DND-41 (cell line): ENCODE measurements at regions not wholly inside any gene's neighbourhood (a gene's known extent, or its start where the extent isn't known, plus 50 kb on each side); places are given as distances from the start of the nearest gene placed in this dataset.

Experiments
- ATAC-seq: fragments of 200-7000 bp; cut with Tn5 transposase; 3 replicates; pipeline ENCODE4 v1.9.1; 2021; ENCODE audit warnings: low read depth; ENCODE audit not compliant: insufficient read depth
- DNase-seq: peaks from one replicate; pipeline ENCODE4 v3.0.0-alpha.2; 2020
- H2AFZ ChIP-seq: 2 replicates; pipeline ENCODE4 v1.6.0; 2012; ENCODE audit warnings: low read depth, low read length
- H3K27ac ChIP-seq: 2 replicates; pipeline ENCODE4 v1.5.1; 2012; ENCODE audit warnings: low read length, inconsistent platforms
- H3K27me3 ChIP-seq: fragments of 200-600 bp; sonication (generic); 2 replicates; pipeline ENCODE4 v1.6.0; 2012; ENCODE audit warnings: low read length, mild to moderate bottlenecking, inconsistent platforms; ENCODE audit not compliant: insufficient read depth, poor library complexity
- H3K36me3 ChIP-seq: 2 replicates; pipeline ENCODE4 v1.5.1; 2012; ENCODE audit warnings: low read length, inconsistent platforms; ENCODE audit not compliant: insufficient read depth
- H3K4me1 ChIP-seq: 2 replicates; pipeline ENCODE4 v1.5.1; 2012; ENCODE audit warnings: mild to moderate bottlenecking, low read length; ENCODE audit not compliant: insufficient read depth
- H3K4me2 ChIP-seq: 2 replicates; pipeline ENCODE4 v1.6.0; 2012; ENCODE audit warnings: mild to moderate bottlenecking, moderate library complexity, low read length, inconsistent platforms; ENCODE audit not compliant: insufficient read depth
- H3K4me3 ChIP-seq, 2 experiments: fragments of 200-600 bp in 1 of 2; shearing (Covaris generic) in 1 of 2; 2 replicates each; pipeline ENCODE4 v1.5.1; 2012 to 2016; ENCODE audit warnings: inconsistent platforms in 2 of 2, low read length in 2 of 2, mild to moderate bottlenecking in 2 of 2, low read depth in 1 of 2, moderate library complexity in 1 of 2
- H3K79me2 ChIP-seq: 2 replicates; pipeline ENCODE4 v1.6.0; 2012; ENCODE audit warnings: low read length, inconsistent platforms; ENCODE audit not compliant: insufficient read depth
- H3K9ac ChIP-seq: 2 replicates; pipeline ENCODE4 v1.6.0; 2012; ENCODE audit warnings: low read depth, mild to moderate bottlenecking, inconsistent platforms, low read length, moderate library complexity
- H3K9me3 ChIP-seq: 2 replicates; pipeline ENCODE4 v1.5.1; 2012; ENCODE audit warnings: low read length, moderate library complexity, mild to moderate bottlenecking, inconsistent platforms; ENCODE audit not compliant: insufficient read depth, severe bottlenecking
- H4K20me1 ChIP-seq: 2 replicates; pipeline ENCODE4 v1.6.0; 2012; ENCODE audit warnings: low read length; ENCODE audit not compliant: insufficient read depth
- EZH2 ChIP-seq: IDR thresholded peaks from 3 replicates; pipeline ENCODE4 v1.6.1; 2012; ENCODE audit warnings: borderline replicate concordance, low read depth, mild to moderate bottlenecking, moderate library complexity, low read length, inconsistent platforms; ENCODE audit not compliant: severe bottlenecking
- TF ChIP-seq, protein P1 (sequence below): IDR thresholded peaks from 2 replicates; pipeline ENCODE4 v1.5.1; 2012; ENCODE audit warnings: borderline replicate concordance, low read length, moderate library complexity, mild to moderate bottlenecking; ENCODE audit not compliant: poor library complexity, severe bottlenecking; ENCODE audit errors: extremely low read depth

DNA sequence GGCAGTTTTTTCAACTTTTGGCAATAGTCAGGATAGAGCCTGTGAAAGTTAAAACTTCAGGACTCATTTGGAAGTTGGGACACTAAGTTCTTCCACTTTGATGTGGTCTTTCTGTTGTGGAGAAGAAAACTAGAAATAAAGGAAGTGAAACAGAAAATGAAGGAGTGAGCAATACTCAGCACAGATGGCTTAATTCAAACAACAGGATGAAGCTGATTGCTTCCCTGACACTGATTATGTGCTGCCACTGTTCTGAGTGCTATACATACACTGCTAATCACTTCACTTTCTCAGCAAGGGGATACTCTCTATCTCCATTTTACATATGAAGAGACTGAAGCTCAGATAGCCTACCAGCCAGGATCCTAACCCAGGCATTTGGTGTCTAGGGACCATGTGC lies 235.1 kb upstream of the CPEB2 start:
- Histone ChIP-seq H3K4me2 (no peak overlapping the region), H2AFZ (no peak overlapping the region), H3K9ac (no peak overlapping the region), H3K36me3 (no peaks in the 10 kb centered on the region), H3K79me2 (no peaks in the 10 kb centered on the region), H3K4me1 (no peaks in the 10 kb centered on the region), H3K27me3 (no peaks in the 10 kb centered on the region), H3K27ac (no peak overlapping the region), H3K9me3 (no peaks in the 10 kb centered on the region), H3K4me3 (no peak overlapping the region), H4K20me1 (no peaks in the 10 kb centered on the region)
- DNase-seq = no peak
- TF ChIP-seq, protein P1, sequence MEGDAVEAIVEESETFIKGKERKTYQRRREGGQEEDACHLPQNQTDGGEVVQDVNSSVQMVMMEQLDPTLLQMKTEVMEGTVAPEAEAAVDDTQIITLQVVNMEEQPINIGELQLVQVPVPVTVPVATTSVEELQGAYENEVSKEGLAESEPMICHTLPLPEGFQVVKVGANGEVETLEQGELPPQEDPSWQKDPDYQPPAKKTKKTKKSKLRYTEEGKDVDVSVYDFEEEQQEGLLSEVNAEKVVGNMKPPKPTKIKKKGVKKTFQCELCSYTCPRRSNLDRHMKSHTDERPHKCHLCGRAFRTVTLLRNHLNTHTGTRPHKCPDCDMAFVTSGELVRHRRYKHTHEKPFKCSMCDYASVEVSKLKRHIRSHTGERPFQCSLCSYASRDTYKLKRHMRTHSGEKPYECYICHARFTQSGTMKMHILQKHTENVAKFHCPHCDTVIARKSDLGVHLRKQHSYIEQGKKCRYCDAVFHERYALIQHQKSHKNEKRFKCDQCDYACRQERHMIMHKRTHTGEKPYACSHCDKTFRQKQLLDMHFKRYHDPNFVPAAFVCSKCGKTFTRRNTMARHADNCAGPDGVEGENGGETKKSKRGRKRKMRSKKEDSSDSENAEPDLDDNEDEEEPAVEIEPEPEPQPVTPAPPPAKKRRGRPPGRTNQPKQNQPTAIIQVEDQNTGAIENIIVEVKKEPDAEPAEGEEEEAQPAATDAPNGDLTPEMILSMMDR = no peak
- no peak for TF ChIP-seq EZH2
- no peak for ATAC-seq

GRCh38 chr4:14768449-14768848 lies 233.8 kb upstream of the CPEB2 start:
- no peak overlapping the region for H3K9ac ChIP-seq
- DNase-seq (no peak), ATAC-seq (no peak)
- no peak overlapping the region for H2AFZ ChIP-seq
- no peaks in the 10 kb centered on the region for H4K20me1 ChIP-seq
- no peaks in the 10 kb centered on the region for H3K27me3 ChIP-seq
- no peak overlapping the region for H3K4me2 ChIP-seq
- H3K4me1 ChIP-seq = no peaks in the 10 kb centered on the region
- H3K9me3 ChIP-seq = no peaks in the 10 kb centered on the region
- no peak overlapping the region for H3K27ac ChIP-seq
- H3K36me3 ChIP-seq = no peaks in the 10 kb centered on the region
- H3K79me2 ChIP-seq = no peaks in the 10 kb centered on the region
- H3K4me3 ChIP-seq = no peak overlapping the region
- TF ChIP-seq, protein P1 = no peak
- no peak for TF ChIP-seq EZH2

DNA sequence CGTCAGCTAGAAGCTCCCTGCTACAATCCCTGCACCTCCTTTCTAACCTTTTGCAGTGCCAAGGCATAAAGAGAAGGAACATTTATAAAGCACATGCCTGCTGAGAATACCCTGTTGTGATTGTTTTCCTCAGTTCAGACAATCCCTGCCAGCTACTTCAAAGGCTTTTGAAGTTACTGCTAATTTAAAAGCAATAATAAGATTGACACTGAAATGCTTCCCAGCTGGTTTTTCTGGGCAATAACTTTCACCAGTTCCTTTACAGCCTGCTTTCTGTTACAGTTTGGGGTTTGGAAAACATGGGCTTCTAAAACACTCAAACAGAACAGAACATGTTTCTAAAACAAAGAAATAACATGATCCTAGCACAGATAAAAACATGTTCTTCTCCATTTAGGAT lies 232.3 kb upstream of the CPEB2 start:
- ATAC-seq (no peak), DNase-seq (no peak)
- no peaks in the 10 kb centered on the region for H3K4me1 ChIP-seq
- no peaks in the 10 kb centered on the region for H3K9me3 ChIP-seq
- no peaks in the 10 kb centered on the region for H3K36me3 ChIP-seq
- no peak for TF ChIP-seq EZH2
- TF ChIP-seq, protein P1 = no peak
- H4K20me1 ChIP-seq = no peaks in the 10 kb centered on the region
- no peak overlapping the region for H3K9ac ChIP-seq
- H3K4me2 ChIP-seq = no peak overlapping the region
- no peak overlapping the region for H2AFZ ChIP-seq
- H3K27ac ChIP-seq = no peak overlapping the region
- no peak overlapping the region for H3K4me3 ChIP-seq
- H3K27me3 ChIP-seq = no peaks in the 10 kb centered on the region
- no peaks in the 10 kb centered on the region for H3K79me2 ChIP-seq

GRCh38 chr4:14771094-14771493 lies 231.2 kb upstream of the CPEB2 start:
- no peak for TF ChIP-seq EZH2
- TF ChIP-seq, protein P1 = no peak
- Histone ChIP-seq H3K4me1 (no peaks in the 10 kb centered on the region), H3K4me2 (no peak overlapping the region), H3K4me3 (no peak overlapping the region), H4K20me1 (no peaks in the 10 kb centered on the region), H3K27me3 (no peaks in the 10 kb centered on the region), H3K36me3 (no peaks in the 10 kb centered on the region), H3K9me3 (no peaks in the 10 kb centered on the region), H3K27ac (no peak overlapping the region), H2AFZ (no peak overlapping the region), H3K9ac (no peak overlapping the region), H3K79me2 (no peaks in the 10 kb centered on the region)
- ATAC-seq (no peak), DNase-seq (no peak)
